ENCODE measurements at regions not wholly inside any gene's neighbourhood (a gene's known extent, or its start where the extent isn't known, plus 50 kb on each side); places are given as distances from the start of the nearest gene placed in this dataset.

- DNase-seq = no peak
These were observed 580.6 kb downstream of the NOVA1 start for GRCh38 chr14:26017270-26017669.

- no peak for DNase-seq
These were observed 589.5 kb downstream of the NOVA1 start for GRCh38 chr14:26008290-26008689.

- DNase-seq = no peak
These were observed 593.5 kb downstream of the NOVA1 start for GRCh38 chr14:26004342-26004741.

- no peak for DNase-seq
These were observed 604.0 kb downstream of the NOVA1 start for GRCh38 chr14:25993830-25994229.

- no peak for DNase-seq
These were observed 609.3 kb downstream of the NOVA1 start for GRCh38 chr14:25988536-25988935.

GRCh38 chr14:25955772-25956171, 642.1 kb downstream of the NOVA1 start:
- DNase-seq = no peak

GRCh38 chr14:25953532-25954139, 644.2 kb downstream of the NOVA1 start:
- peak in 2 of 56 donors; percentile 15 to 17 for DNase-seq

GRCh38 chr14:25945746-25946145, 652.1 kb downstream of the NOVA1 start:
- DNase-seq = no peak

GRCh38 chr14:25944020-25944419, 653.8 kb downstream of the NOVA1 start:
- DNase-seq = peak in 1 of 56 donors; percentile 3

GRCh38 chr14:25943329-25943728, 654.5 kb downstream of the NOVA1 start:
- DNase-seq = no peak

GRCh38 chr14:25942090-25942489, 655.7 kb downstream of the NOVA1 start:
- no peak for DNase-seq

GRCh38 chr14:25933731-25934130, 664.1 kb downstream of the NOVA1 start:
- DNase-seq = no peak

- DNase-seq = no peak
These were observed 667.8 kb downstream of the NOVA1 start for GRCh38 chr14:25929881-25930615.

- DNase-seq = no peak
These were observed 686.0 kb downstream of the NOVA1 start for GRCh38 chr14:25911831-25912230.

GRCh38 chr14:25909045-25909747, 688.6 kb downstream of the NOVA1 start:
- DNase-seq = no peak

GRCh38 chr14:25908277-25909044, 689.4 kb downstream of the NOVA1 start:
- DNase-seq = no peak

- no peak for DNase-seq
These were observed 693.4 kb downstream of the NOVA1 start for GRCh38 chr14:25904446-25904845.

- no peak for DNase-seq
These were observed 698.6 kb downstream of the NOVA1 start for GRCh38 chr14:25899197-25899596.

GRCh38 chr14:25896777-25897176, 701.1 kb downstream of the NOVA1 start:
- DNase-seq = no peak

- DNase-seq = no peak
These were observed 702.1 kb downstream of the NOVA1 start for GRCh38 chr14:25895740-25896139.

- DNase-seq = peak in 1 of 56 donors; percentile 4
These were observed 710.5 kb downstream of the NOVA1 start for GRCh38 chr14:25887251-25887878.

All from nucleus accumbens (tissue), 56 donors.